Activated CD4-positive, alpha-beta T cell treated with anti-CD3 and anti-CD28 coated beads for 24 hours (primary cell): ENCODE measurements at regions not wholly inside any gene's neighbourhood (a gene's known extent, or its start where the extent isn't known, plus 50 kb on each side); places are given as distances from the start of the nearest gene placed in this dataset.

Experiments used
- DNase-seq, 2 donors: peaks; one replicate each; pipeline ENCODE4 v3.0.0-alpha.2; 2020; ENCODE audit warnings: low read depth in 2 of 2

- no peak for DNase-seq
Observed at GRCh38 chr6:105611606-105612005, 208.7 kb upstream of the PREP start.

- DNase-seq: no peak
Observed at GRCh38 chr6:105609375-105609991, 206.6 kb upstream of the PREP start.

GRCh38 chr6:105608711-105609374 is 206.0 kb upstream of the PREP start:
- DNase-seq: no peak

- DNase-seq: no peak
Observed at GRCh38 chr6:105607636-105608621, 205.0 kb upstream of the PREP start.

- no peak for DNase-seq
Observed at GRCh38 chr6:105606831-105607463, 204.1 kb upstream of the PREP start.

- no peak for DNase-seq
Observed at GRCh38 chr6:105604587-105604884, 201.7 kb upstream of the PREP start.

- DNase-seq: no peak
Observed at GRCh38 chr6:105603788-105604586, 201.1 kb upstream of the PREP start.

GRCh38 chr6:105601541-105602236 is 198.8 kb upstream of the PREP start:
- DNase-seq: peak in 1 of 2 donors; percentile 39

GRCh38 chr6:105600336-105601260 is 197.7 kb upstream of the PREP start:
- no peak for DNase-seq

- DNase-seq: no peak
Observed at GRCh38 chr6:105598264-105598663, 195.4 kb upstream of the PREP start.

GRCh38 chr6:105596284-105596755 is 193.4 kb upstream of the PREP start:
- DNase-seq: no peak

GRCh38 chr6:105595829-105596228 is 192.9 kb upstream of the PREP start:
- DNase-seq: no peak

- DNase-seq: no peak
Observed at GRCh38 chr6:105594821-105595220, 191.9 kb upstream of the PREP start.

- no peak for DNase-seq
Observed at GRCh38 chr6:105593805-105594671, 191.2 kb upstream of the PREP start.

GRCh38 chr6:105593056-105593690 is 190.3 kb upstream of the PREP start:
- DNase-seq: no peak

- DNase-seq: no peak
Observed at GRCh38 chr6:105592329-105592728, 189.4 kb upstream of the PREP start.

GRCh38 chr6:105591053-105591452 is 188.2 kb upstream of the PREP start:
- no peak for DNase-seq

GRCh38 chr6:105588123-105588710 is 185.3 kb upstream of the PREP start:
- no peak for DNase-seq
